GM23338 (cell line): ENCODE measurements at regions not wholly inside any gene's neighbourhood (a gene's known extent, or its start where the extent isn't known, plus 50 kb on each side); places are given as distances from the start of the nearest gene placed in this dataset.

Experiments
- ATAC-seq: fragments of 200-7000 bp; cut with Tn5 transposase; 3 replicates; pipeline ENCODE4 v1.9.1; 2020
- DNase-seq: peaks from one replicate; pipeline ENCODE4 v3.0.0-alpha.2; 2015; ENCODE audit warnings: low spot score
- H2AFZ ChIP-seq: fragments of 200-600 bp; sonication (generic); 2 replicates; pipeline ENCODE4 v1.8.0; 2016; ENCODE audit warnings: antibody characterized with exemption, mild to moderate bottlenecking, moderate library complexity
- H3F3A ChIP-seq: fragments of 200-600 bp; sonication (generic); replicated peaks from 2 replicates; pipeline ENCODE4 v1.8.0; 2017; ENCODE audit warnings: antibody characterized with exemption, mixed run types, low read depth
- H3K27ac ChIP-seq: fragments of 200-600 bp; sonication (generic); 2 replicates; pipeline ENCODE4 v1.6.1; 2016; ENCODE audit warnings: low read depth
- H3K27me3 ChIP-seq: fragments of 200-600 bp; sonication (generic); 2 replicates; pipeline ENCODE4 v1.8.0; 2016; ENCODE audit warnings: mild to moderate bottlenecking, mixed run types, moderate library complexity; ENCODE audit not compliant: insufficient read depth
- H3K36me3 ChIP-seq: fragments of 200-600 bp; sonication (generic); 2 replicates; pipeline ENCODE4 v1.8.0; 2016; ENCODE audit warnings: mild to moderate bottlenecking; ENCODE audit not compliant: insufficient read depth
- H3K4me1 ChIP-seq: fragments of 200-600 bp; sonication (generic); 2 replicates; pipeline ENCODE4 v1.8.0; 2016; ENCODE audit warnings: mild to moderate bottlenecking, moderate library complexity; ENCODE audit not compliant: insufficient read depth
- H3K4me2 ChIP-seq: fragments of 200-600 bp; sonication (generic); 2 replicates; pipeline ENCODE4 v1.7.1; 2017; ENCODE audit warnings: mixed run types
- H3K4me3 ChIP-seq: fragments of 200-600 bp; sonication (generic); 2 replicates; pipeline ENCODE4 v1.6.1; 2016; ENCODE audit warnings: mixed run types
- H3K79me2 ChIP-seq: fragments of 200-600 bp; sonication (generic); replicated peaks from 2 replicates; pipeline ENCODE4 v1.8.0; 2017; ENCODE audit warnings: mild to moderate bottlenecking; ENCODE audit not compliant: insufficient read depth
- H3K9me2 ChIP-seq: fragments of 200-600 bp; sonication (generic); 2 replicates; pipeline ENCODE4 v1.8.0; 2017; ENCODE audit not compliant: insufficient read depth
- H4K20me1 ChIP-seq: fragments of 200-600 bp; sonication (generic); replicated peaks from 2 replicates; pipeline ENCODE4 v1.8.0; 2017; ENCODE audit warnings: mild to moderate bottlenecking; ENCODE audit not compliant: insufficient read depth
- H3K27ac Mint-ChIP-seq: 2 replicates; pipeline ENCODE4 v1.8.0; 2020; ENCODE audit warnings: inconsistent platforms, mild to moderate bottlenecking, moderate library complexity, mixed read lengths
- H3K27me3 Mint-ChIP-seq: 3 replicates; pipeline ENCODE4 v1.8.0; 2022; ENCODE audit warnings: low read depth, mild to moderate bottlenecking, moderate library complexity, mixed read lengths, inconsistent platforms; ENCODE audit not compliant: insufficient read depth, poor library complexity
- H3K36me3 Mint-ChIP-seq: 3 replicates; pipeline ENCODE4 v1.8.0; 2021; ENCODE audit warnings: low read depth, mild to moderate bottlenecking, inconsistent platforms, moderate library complexity, mixed read lengths
- H3K4me1 Mint-ChIP-seq: 3 replicates; pipeline ENCODE4 v1.8.0; 2020; ENCODE audit warnings: mild to moderate bottlenecking, inconsistent platforms, mixed read lengths
- H3K4me3 Mint-ChIP-seq: 3 replicates; pipeline ENCODE4 v1.8.0; 2021; ENCODE audit warnings: moderate library complexity, mild to moderate bottlenecking, inconsistent platforms, mixed read lengths
- H3K9me3 Mint-ChIP-seq: 3 replicates; pipeline ENCODE4 v1.8.0; 2020; ENCODE audit warnings: moderate library complexity, mild to moderate bottlenecking, inconsistent platforms, mixed read lengths
- CREB1 ChIP-seq: fragments of 250-450 bp; sonication (Bioruptor Pico); IDR thresholded peaks from 2 replicates; pipeline ENCODE4 v1.5.0; 2020; ENCODE audit warnings: low read depth, mild to moderate bottlenecking, moderate library complexity
- EZH2 ChIP-seq: fragments of 200-600 bp; sonication (generic); IDR thresholded peaks from one replicate; pipeline ENCODE4 v1.8.0; 2017; ENCODE audit warnings: antibody characterized with exemption, mild to moderate bottlenecking, low read depth; ENCODE audit not compliant: unreplicated experiment
- EZH2phosphoT487 ChIP-seq: fragments of 200-600 bp; sonication (generic); IDR thresholded peaks from one replicate; pipeline ENCODE4 v1.8.1; 2018; ENCODE audit warnings: antibody characterized with exemption; ENCODE audit not compliant: unreplicated experiment
- JUNB ChIP-seq: IDR thresholded peaks from one replicate; pipeline ENCODE4 v1.6.1; 2016; ENCODE audit warnings: antibody characterized with exemption; ENCODE audit not compliant: unreplicated experiment
- NANOG ChIP-seq: IDR thresholded peaks from 2 replicates; pipeline ENCODE4 v1.6.1; 2016; ENCODE audit warnings: antibody characterized with exemption, borderline replicate concordance
- POLR2AphosphoS5 ChIP-seq: IDR thresholded peaks from 2 replicates; pipeline ENCODE4 v1.6.1; 2016; ENCODE audit warnings: antibody characterized with exemption, low read depth
- STAT1 ChIP-seq: IDR thresholded peaks from one replicate; pipeline ENCODE4 v1.6.1; 2016; ENCODE audit warnings: antibody characterized with exemption; ENCODE audit not compliant: unreplicated experiment
- ZNF114 ChIP-seq: fragments of 250-450 bp; sonication (Bioruptor Pico); IDR thresholded peaks from 2 replicates; pipeline ENCODE4 v1.5.0; 2020; ENCODE audit warnings: mild to moderate bottlenecking, moderate library complexity
- ZNF331 ChIP-seq: fragments of 250-450 bp; sonication (Bioruptor Pico); IDR thresholded peaks from 2 replicates; pipeline ENCODE4 v1.5.0; 2020; ENCODE audit warnings: low read depth, mild to moderate bottlenecking, moderate library complexity
- TF ChIP-seq, protein P1 (sequence below): fragments of 250-450 bp; sonication (Bioruptor Pico); IDR thresholded peaks from 2 replicates; pipeline ENCODE4 v1.5.0; 2020; ENCODE audit warnings: mild to moderate bottlenecking, moderate library complexity
- TF ChIP-seq, protein P2 (sequence below): IDR thresholded peaks from 2 replicates; pipeline ENCODE4 v1.6.1; 2016; ENCODE audit warnings: antibody characterized with exemption
- TF ChIP-seq, protein P3 (sequence below), 2 experiments: fragments of 200-600 bp in 1 of 2; sonication (generic) in 1 of 2; conservative IDR thresholded peaks; 2 replicates each; pipeline versions ENCODE4 v1.5.1 to v1.6.1; 2016 to 2017; ENCODE audit warnings: antibody characterized with exemption in 2 of 2, low read depth in 2 of 2, mild to moderate bottlenecking in 2 of 2, moderate library complexity in 1 of 2
- TF ChIP-seq, protein P4 (sequence below): IDR thresholded peaks from one replicate; pipeline ENCODE4 v1.6.1; 2018; ENCODE audit warnings: antibody characterized with exemption; ENCODE audit not compliant: unreplicated experiment

DNA sequence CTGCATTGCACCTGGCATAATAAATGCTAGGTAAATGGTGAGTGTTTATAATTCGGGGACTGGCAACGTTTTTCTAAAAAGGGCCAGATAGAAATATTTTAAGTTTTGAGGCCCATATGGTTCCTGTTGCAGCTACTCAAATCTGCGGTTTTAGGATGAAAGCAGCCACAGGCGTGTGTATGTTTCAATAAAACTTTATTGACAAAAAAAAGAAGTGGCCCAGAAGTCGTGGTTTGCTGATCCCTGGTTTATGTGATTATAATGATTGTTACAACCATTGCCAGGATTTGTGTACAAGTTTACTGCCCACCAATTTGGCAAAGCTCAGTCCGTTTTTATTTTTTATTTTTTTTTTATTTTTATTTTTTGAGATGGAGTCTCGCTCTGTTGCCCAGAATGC is 536.1 kb downstream of the XYLT1 start:
- ATAC-seq (no peak), DNase-seq (no peak)
- no peak overlapping the region for H3K27ac ChIP-seq
- H3K4me2 ChIP-seq, result no peak overlapping the region
- H4K20me1 ChIP-seq, result no peaks in the 10 kb centered on the region
- no peaks in the 10 kb centered on the region for H3K36me3 Mint-ChIP-seq
- H3K4me3 ChIP-seq, result no peak overlapping the region
- peaks cover 15% of the 10 kb centered on the region for H3K4me1 Mint-ChIP-seq
- peaks cover 2% of the 10 kb centered on the region for H3K27me3 Mint-ChIP-seq
- no peaks in the 10 kb centered on the region for H3K9me2 ChIP-seq
- no peaks in the 10 kb centered on the region for H3K27me3 ChIP-seq
- no peaks in the 10 kb centered on the region for H3K36me3 ChIP-seq
- no peak overlapping the region for H3K4me3 Mint-ChIP-seq
- TF ChIP-seq POLR2AphosphoS5 (no peak), CREB1 (CRISPR knock-in tag) (no peak), ZNF114 (CRISPR knock-in tag) (no peak), EZH2phosphoT487 (no peak), STAT1 (no peak), EZH2 (no peak), NANOG (no peak), JUNB (no peak), ZNF331 (no peak)
- TF ChIP-seq, protein P1, sequence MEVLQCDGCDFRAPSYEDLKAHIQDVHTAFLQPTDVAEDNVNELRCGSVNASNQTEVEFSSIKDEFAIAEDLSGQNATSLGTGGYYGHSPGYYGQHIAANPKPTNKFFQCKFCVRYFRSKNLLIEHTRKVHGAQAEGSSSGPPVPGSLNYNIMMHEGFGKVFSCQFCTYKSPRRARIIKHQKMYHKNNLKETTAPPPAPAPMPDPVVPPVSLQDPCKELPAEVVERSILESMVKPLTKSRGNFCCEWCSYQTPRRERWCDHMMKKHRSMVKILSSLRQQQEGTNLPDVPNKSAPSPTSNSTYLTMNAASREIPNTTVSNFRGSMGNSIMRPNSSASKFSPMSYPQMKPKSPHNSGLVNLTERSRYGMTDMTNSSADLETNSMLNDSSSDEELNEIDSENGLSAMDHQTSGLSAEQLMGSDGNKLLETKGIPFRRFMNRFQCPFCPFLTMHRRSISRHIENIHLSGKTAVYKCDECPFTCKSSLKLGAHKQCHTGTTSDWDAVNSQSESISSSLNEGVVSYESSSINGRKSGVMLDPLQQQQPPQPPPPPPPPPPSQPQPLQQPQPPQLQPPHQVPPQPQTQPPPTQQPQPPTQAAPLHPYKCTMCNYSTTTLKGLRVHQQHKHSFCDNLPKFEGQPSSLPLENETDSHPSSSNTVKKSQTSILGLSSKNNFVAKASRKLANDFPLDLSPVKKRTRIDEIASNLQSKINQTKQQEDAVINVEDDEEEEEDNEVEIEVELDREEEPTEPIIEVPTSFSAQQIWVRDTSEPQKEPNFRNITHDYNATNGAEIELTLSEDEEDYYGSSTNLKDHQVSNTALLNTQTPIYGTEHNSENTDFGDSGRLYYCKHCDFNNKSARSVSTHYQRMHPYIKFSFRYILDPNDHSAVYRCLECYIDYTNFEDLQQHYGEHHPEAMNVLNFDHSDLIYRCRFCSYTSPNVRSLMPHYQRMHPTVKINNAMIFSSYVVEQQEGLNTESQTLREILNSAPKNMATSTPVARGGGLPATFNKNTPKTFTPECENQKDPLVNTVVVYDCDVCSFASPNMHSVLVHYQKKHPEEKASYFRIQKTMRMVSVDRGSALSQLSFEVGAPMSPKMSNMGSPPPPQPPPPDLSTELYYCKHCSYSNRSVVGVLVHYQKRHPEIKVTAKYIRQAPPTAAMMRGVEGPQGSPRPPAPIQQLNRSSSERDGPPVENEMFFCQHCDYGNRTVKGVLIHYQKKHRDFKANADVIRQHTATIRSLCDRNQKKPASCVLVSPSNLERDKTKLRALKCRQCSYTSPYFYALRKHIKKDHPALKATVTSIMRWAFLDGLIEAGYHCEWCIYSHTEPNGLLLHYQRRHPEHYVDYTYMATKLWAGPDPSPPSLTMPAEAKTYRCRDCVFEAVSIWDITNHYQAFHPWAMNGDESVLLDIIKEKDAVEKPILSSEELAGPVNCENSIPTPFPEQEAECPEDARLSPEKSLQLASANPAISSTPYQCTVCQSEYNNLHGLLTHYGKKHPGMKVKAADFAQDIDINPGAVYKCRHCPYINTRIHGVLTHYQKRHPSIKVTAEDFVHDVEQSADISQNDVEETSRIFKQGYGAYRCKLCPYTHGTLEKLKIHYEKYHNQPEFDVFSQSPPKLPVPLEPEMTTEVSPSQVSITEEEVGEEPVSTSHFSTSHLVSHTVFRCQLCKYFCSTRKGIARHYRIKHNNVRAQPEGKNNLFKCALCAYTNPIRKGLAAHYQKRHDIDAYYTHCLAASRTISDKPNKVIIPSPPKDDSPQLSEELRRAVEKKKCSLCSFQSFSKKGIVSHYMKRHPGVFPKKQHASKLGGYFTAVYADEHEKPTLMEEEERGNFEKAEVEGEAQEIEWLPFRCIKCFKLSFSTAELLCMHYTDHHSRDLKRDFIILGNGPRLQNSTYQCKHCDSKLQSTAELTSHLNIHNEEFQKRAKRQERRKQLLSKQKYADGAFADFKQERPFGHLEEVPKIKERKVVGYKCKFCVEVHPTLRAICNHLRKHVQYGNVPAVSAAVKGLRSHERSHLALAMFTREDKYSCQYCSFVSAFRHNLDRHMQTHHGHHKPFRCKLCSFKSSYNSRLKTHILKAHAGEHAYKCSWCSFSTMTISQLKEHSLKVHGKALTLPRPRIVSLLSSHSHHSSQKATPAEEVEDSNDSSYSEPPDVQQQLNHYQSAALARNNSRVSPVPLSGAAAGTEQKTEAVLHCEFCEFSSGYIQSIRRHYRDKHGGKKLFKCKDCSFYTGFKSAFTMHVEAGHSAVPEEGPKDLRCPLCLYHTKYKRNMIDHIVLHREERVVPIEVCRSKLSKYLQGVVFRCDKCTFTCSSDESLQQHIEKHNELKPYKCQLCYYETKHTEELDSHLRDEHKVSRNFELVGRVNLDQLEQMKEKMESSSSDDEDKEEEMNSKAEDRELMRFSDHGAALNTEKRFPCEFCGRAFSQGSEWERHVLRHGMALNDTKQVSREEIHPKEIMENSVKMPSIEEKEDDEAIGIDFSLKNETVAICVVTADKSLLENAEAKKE (CRISPR knock-in tag), result no peak
- TF ChIP-seq, protein P2, sequence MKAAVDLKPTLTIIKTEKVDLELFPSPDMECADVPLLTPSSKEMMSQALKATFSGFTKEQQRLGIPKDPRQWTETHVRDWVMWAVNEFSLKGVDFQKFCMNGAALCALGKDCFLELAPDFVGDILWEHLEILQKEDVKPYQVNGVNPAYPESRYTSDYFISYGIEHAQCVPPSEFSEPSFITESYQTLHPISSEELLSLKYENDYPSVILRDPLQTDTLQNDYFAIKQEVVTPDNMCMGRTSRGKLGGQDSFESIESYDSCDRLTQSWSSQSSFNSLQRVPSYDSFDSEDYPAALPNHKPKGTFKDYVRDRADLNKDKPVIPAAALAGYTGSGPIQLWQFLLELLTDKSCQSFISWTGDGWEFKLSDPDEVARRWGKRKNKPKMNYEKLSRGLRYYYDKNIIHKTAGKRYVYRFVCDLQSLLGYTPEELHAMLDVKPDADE, result no peak
- TF ChIP-seq, protein P3, sequence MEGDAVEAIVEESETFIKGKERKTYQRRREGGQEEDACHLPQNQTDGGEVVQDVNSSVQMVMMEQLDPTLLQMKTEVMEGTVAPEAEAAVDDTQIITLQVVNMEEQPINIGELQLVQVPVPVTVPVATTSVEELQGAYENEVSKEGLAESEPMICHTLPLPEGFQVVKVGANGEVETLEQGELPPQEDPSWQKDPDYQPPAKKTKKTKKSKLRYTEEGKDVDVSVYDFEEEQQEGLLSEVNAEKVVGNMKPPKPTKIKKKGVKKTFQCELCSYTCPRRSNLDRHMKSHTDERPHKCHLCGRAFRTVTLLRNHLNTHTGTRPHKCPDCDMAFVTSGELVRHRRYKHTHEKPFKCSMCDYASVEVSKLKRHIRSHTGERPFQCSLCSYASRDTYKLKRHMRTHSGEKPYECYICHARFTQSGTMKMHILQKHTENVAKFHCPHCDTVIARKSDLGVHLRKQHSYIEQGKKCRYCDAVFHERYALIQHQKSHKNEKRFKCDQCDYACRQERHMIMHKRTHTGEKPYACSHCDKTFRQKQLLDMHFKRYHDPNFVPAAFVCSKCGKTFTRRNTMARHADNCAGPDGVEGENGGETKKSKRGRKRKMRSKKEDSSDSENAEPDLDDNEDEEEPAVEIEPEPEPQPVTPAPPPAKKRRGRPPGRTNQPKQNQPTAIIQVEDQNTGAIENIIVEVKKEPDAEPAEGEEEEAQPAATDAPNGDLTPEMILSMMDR (conservative IDR thresholded peaks at IDR 0.05; ENCODE audit: low read depth in 2 of 2), result no peak
- TF ChIP-seq, protein P4, sequence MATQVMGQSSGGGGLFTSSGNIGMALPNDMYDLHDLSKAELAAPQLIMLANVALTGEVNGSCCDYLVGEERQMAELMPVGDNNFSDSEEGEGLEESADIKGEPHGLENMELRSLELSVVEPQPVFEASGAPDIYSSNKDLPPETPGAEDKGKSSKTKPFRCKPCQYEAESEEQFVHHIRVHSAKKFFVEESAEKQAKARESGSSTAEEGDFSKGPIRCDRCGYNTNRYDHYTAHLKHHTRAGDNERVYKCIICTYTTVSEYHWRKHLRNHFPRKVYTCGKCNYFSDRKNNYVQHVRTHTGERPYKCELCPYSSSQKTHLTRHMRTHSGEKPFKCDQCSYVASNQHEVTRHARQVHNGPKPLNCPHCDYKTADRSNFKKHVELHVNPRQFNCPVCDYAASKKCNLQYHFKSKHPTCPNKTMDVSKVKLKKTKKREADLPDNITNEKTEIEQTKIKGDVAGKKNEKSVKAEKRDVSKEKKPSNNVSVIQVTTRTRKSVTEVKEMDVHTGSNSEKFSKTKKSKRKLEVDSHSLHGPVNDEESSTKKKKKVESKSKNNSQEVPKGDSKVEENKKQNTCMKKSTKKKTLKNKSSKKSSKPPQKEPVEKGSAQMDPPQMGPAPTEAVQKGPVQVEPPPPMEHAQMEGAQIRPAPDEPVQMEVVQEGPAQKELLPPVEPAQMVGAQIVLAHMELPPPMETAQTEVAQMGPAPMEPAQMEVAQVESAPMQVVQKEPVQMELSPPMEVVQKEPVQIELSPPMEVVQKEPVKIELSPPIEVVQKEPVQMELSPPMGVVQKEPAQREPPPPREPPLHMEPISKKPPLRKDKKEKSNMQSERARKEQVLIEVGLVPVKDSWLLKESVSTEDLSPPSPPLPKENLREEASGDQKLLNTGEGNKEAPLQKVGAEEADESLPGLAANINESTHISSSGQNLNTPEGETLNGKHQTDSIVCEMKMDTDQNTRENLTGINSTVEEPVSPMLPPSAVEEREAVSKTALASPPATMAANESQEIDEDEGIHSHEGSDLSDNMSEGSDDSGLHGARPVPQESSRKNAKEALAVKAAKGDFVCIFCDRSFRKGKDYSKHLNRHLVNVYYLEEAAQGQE, result no peak
- peaks cover 16% of the 10 kb centered on the region for H3K4me1 ChIP-seq
- H3K27ac Mint-ChIP-seq, result no peak overlapping the region
- H3K79me2 ChIP-seq, result no peaks in the 10 kb centered on the region
- no peak overlapping the region for H2AFZ ChIP-seq
- no peaks in the 10 kb centered on the region for H3F3A ChIP-seq
- no peaks in the 10 kb centered on the region for H3K9me3 Mint-ChIP-seq
